ENCODE measurements at regions not wholly inside any gene's neighbourhood (a gene's known extent, or its start where the extent isn't known, plus 50 kb on each side); places are given as distances from the start of the nearest gene placed in this dataset.

DNA sequence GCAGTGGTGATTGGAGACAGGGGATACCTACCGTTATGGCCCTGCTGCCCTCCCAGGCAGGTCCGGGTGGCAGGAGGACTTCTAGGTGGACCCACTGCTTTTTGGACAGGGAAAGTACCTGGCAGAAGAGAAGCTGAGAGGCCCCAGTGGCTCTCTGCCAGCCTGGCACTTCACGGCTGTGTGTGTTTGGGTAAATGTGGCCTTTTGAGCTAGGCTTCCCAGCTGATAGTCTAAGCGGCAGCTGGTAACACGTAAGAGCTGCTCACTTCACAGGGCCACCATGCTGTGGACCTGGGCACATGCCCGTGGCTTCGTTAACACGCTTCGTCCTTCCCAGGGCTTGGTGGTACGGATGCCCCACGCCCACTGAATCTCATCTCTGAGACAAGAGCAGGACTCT lies 92.0 kb upstream of the CLCN4 start:
- Histone ChIP-seq H3K27me3 (replicated peaks; ENCODE audit: control insufficient read depth, insufficient read depth, low read length) (no peaks in the 10 kb centered on the region), H3K36me3 (ENCODE audit: control insufficient read depth, insufficient read depth, low read length) (no peaks in the 10 kb centered on the region), H3K4me3 (replicated peaks; ENCODE audit: low read depth, low read length) (no peak overlapping the region)
- DNase-seq (ENCODE audit: extremely low read depth, insufficient read length) = no peak
- TF ChIP-seq, protein P1, sequence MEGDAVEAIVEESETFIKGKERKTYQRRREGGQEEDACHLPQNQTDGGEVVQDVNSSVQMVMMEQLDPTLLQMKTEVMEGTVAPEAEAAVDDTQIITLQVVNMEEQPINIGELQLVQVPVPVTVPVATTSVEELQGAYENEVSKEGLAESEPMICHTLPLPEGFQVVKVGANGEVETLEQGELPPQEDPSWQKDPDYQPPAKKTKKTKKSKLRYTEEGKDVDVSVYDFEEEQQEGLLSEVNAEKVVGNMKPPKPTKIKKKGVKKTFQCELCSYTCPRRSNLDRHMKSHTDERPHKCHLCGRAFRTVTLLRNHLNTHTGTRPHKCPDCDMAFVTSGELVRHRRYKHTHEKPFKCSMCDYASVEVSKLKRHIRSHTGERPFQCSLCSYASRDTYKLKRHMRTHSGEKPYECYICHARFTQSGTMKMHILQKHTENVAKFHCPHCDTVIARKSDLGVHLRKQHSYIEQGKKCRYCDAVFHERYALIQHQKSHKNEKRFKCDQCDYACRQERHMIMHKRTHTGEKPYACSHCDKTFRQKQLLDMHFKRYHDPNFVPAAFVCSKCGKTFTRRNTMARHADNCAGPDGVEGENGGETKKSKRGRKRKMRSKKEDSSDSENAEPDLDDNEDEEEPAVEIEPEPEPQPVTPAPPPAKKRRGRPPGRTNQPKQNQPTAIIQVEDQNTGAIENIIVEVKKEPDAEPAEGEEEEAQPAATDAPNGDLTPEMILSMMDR (IDR thresholded peaks at IDR 0.05; ENCODE audit: insufficient read depth, low read length, poor library complexity, severe bottlenecking) = no peak

DNA sequence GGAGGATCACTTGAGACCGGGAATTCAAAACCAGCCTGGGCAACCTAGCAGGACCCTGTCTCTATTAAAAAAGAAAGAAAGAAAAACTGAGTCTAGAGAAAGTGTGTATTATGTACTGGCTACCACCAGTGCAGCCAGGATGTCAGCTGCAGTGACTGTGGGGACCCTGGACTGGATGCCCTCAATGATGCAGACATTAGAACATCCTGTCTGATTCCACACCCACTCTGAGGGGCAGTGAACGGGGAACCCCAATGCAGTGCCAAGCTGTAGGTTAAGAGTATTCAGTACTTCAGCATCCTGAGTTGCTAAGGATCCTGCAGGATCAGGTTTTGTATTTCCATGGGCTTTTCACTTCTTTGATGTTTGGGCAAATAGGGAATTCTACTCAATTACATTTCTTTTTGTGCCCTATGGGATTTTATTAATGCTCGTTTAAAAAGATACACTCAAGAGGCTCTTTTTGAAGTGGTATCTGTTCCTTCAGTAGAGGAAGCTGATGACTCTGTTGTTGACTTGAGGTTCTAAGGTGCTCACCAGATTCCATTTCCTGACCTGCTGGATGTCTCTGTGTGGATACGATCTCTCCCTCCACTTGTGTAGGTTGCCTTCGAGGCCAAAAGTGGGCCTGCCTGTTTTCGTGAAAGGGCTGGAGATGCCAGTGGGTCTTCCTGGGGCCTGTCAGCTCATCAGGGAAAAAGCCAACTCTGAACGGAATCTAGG lies 85.9 kb upstream of the CLCN4 start:
- no peaks in the 10 kb centered on the region for H3K27me3 ChIP-seq (replicated peaks; ENCODE audit: control insufficient read depth, insufficient read depth, low read length)
- no peaks in the 10 kb centered on the region for H3K36me3 ChIP-seq (ENCODE audit: control insufficient read depth, insufficient read depth, low read length)
- no peak overlapping the region for H3K4me3 ChIP-seq (replicated peaks; ENCODE audit: low read depth, low read length)
- no peak for DNase-seq (ENCODE audit: extremely low read depth, insufficient read length)
- TF ChIP-seq, protein P1 (IDR thresholded peaks at IDR 0.05; ENCODE audit: insufficient read depth, low read length, poor library complexity, severe bottlenecking) = no peak

DNA sequence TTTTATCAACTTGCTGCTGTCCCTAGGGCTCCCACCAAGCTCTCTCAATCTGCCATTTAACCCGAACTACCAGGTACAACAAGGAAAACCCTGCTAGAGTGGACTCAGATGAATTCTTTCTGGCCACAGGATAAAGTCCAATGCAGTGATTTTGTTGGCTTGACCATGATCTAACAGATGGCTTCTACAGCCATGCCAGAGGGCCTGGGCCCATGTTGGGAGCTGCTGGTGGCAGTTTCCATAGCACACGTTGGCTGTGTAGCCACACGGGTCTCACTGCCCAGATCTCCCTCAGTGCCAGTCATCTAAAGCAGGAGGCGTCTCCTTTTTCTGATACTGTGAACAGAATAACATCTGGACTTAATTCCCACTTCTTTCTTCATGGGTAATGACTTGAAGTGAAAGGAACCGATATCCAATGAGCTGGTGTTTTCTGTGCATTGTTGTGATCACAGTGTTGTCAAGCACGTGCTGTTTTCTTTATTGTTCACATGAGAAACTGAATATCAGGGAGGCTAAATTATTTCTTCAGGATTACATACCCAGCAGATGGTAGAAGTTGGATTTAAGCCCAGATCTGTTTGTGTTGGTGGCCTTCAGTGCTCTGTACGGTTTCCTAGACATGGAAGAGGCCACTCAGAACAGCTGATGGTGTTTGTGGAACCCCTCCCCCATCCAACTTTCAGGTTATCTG lies 85.2 kb upstream of the CLCN4 start:
- Histone ChIP-seq H3K36me3 (ENCODE audit: control insufficient read depth, insufficient read depth, low read length) (no peaks in the 10 kb centered on the region), H3K4me3 (replicated peaks; ENCODE audit: low read depth, low read length) (no peak overlapping the region), H3K27me3 (replicated peaks; ENCODE audit: control insufficient read depth, insufficient read depth, low read length) (no peaks in the 10 kb centered on the region)
- DNase-seq (ENCODE audit: extremely low read depth, insufficient read length) = no peak
- TF ChIP-seq, protein P1 (IDR thresholded peaks at IDR 0.05; ENCODE audit: insufficient read depth, low read length, poor library complexity, severe bottlenecking) = no peak

DNA sequence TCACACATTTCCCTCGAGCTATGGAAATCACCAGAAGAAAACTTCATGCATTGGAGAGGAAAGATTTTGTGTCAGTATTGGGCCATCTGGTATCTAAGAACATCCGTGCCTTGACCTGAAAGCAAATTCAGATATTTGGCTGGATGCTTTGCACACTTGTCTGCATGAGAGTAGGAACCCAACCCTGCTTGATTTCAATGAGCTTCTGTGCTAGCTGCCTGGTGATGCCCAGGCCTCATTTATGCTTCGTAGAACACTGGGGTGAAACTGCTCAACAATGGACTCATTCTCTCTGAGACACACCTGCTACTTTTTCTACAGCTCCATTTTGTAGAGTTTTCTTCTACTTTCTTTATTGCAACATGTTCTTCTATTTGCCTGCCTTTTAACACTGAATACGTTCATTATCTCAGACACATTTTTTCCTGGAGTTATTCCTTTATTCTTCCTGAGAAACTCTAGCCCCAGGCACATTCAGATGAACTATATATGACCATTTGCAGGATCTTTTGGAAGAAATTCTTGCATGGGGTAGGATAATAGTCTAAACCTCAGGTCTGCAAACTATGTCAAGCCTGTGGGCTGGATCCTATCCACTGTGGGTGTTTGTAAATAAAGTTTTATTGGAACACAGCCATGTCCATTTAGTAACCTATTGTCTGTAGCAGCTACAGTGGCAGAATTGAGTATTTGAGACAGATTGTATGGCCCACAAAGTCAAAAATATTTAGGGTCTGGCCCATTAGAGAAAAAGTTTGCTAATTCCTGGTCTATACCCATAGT lies 83.8 kb upstream of the CLCN4 start:
- TF ChIP-seq, protein P1 (IDR thresholded peaks at IDR 0.05; ENCODE audit: insufficient read depth, low read length, poor library complexity, severe bottlenecking) = no peak
- no peak overlapping the region for H3K4me3 ChIP-seq (replicated peaks; ENCODE audit: low read depth, low read length)
- H3K27me3 ChIP-seq (replicated peaks; ENCODE audit: control insufficient read depth, insufficient read depth, low read length) = no peaks in the 10 kb centered on the region
- H3K36me3 ChIP-seq (ENCODE audit: control insufficient read depth, insufficient read depth, low read length) = no peaks in the 10 kb centered on the region
- no peak for DNase-seq (ENCODE audit: extremely low read depth, insufficient read length)

DNA sequence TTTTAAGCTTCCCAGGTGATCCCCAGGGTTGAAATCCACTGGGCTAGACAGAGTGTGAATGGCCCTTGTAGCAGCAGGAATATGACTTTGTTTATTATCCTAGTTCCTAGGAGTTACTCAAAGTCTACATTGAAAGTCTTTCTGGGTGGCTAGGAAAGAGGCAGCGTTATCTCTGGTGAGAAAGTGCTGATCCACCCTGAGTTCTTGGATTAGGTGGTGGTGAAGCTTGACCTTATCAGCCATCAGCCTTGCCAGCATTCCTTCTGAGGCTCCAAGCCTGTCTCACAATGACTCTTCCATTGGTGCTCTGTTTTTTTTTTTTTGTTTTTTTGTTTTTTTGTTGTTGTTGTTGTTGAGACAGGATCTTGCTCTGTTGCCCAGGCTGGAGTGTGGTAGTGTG lies 83.1 kb upstream of the CLCN4 start:
- H3K4me3 ChIP-seq (replicated peaks; ENCODE audit: low read depth, low read length) = no peak overlapping the region
- H3K27me3 ChIP-seq (replicated peaks; ENCODE audit: control insufficient read depth, insufficient read depth, low read length) = no peaks in the 10 kb centered on the region
- TF ChIP-seq, protein P1 (IDR thresholded peaks at IDR 0.05; ENCODE audit: insufficient read depth, low read length, poor library complexity, severe bottlenecking) = no peak
- no peak for DNase-seq (ENCODE audit: extremely low read depth, insufficient read length)
- H3K36me3 ChIP-seq (ENCODE audit: control insufficient read depth, insufficient read depth, low read length) = no peaks in the 10 kb centered on the region
